Inflammatory macrophage treated with lipopolysaccharide for 1 hour (primary cell): ENCODE measurements at regions not wholly inside any gene's neighbourhood (a gene's known extent, or its start where the extent isn't known, plus 50 kb on each side); places are given as distances from the start of the nearest gene placed in this dataset.
"Not testable (repeated sequence)": the region's sequence is repeated elsewhere in the genome, so short reads cannot be mapped to it uniquely, and the experiment has no call there.

Experiments
- DNase-seq, 2 donors: peaks; one replicate each; pipeline ENCODE4 v3.0.0-alpha.2; 2020 to 2022

- no peak for DNase-seq
Observed at GRCh38 chr9:104980039-104980654, 52.2 kb upstream of the ABCA1 start.

GRCh38 chr9:104981543-104982129 lies 53.7 kb upstream of the ABCA1 start:
- no peak for DNase-seq

GRCh38 chr9:104982543-104982942 lies 54.6 kb upstream of the ABCA1 start:
- DNase-seq = no peak

GRCh38 chr9:104983491-104983890 lies 55.5 kb upstream of the ABCA1 start:
- DNase-seq = no peak

- DNase-seq = no peak
Observed at GRCh38 chr9:104984121-104984520, 56.2 kb upstream of the ABCA1 start.

GRCh38 chr9:104984542-104984941 lies 56.6 kb upstream of the ABCA1 start:
- DNase-seq = no peak

- DNase-seq = no peak
Observed at GRCh38 chr9:104984948-104985347, 57.0 kb upstream of the ABCA1 start.

GRCh38 chr9:104986096-104986495 lies 58.1 kb upstream of the ABCA1 start:
- DNase-seq = no peak

- DNase-seq = no peak
Observed at GRCh38 chr9:104987743-104988142, 59.8 kb upstream of the ABCA1 start.

- no peak for DNase-seq
Observed at GRCh38 chr9:104988539-104988938, 60.6 kb upstream of the ABCA1 start.

GRCh38 chr9:104991144-104991953 lies 63.4 kb upstream of the ABCA1 start:
- DNase-seq = peak; percentile 82 to 86

- no peak for DNase-seq
Observed at GRCh38 chr9:104992659-104993058, 64.7 kb upstream of the ABCA1 start.

- DNase-seq = peak; percentile 43 to 66
Observed at GRCh38 chr9:104993291-104993963, 65.5 kb upstream of the ABCA1 start.

GRCh38 chr9:104997536-104997935 lies 69.6 kb upstream of the ABCA1 start:
- no peak for DNase-seq

- DNase-seq = peak in 1 of 2 donors; percentile 26
Observed at GRCh38 chr9:104999136-104999535, 71.2 kb upstream of the ABCA1 start.

- not testable (repeated sequence) for DNase-seq
Observed at GRCh38 chr9:105000529-105000928, 72.6 kb upstream of the ABCA1 start.

- no peak for DNase-seq
Observed at GRCh38 chr9:105004466-105005090, 76.6 kb upstream of the ABCA1 start.

- DNase-seq = no peak
Observed at GRCh38 chr9:105005186-105005585, 77.2 kb upstream of the ABCA1 start.

GRCh38 chr9:105006514-105006913 lies 78.6 kb upstream of the ABCA1 start:
- no peak for DNase-seq

- DNase-seq = peak; percentile 87 to 95
Observed at GRCh38 chr9:105007143-105007542, 79.2 kb upstream of the ABCA1 start.

- not testable (repeated sequence) for DNase-seq
Observed at GRCh38 chr9:105010089-105010488, 82.1 kb upstream of the ABCA1 start.

GRCh38 chr9:105021917-105022316 lies 94.0 kb upstream of the ABCA1 start:
- no peak for DNase-seq

GRCh38 chr9:105022545-105022944 lies 94.6 kb upstream of the ABCA1 start:
- not testable (repeated sequence) for DNase-seq
